B cell (primary cell): ENCODE measurements at regions not wholly inside any gene's neighbourhood (a gene's known extent, or its start where the extent isn't known, plus 50 kb on each side); places are given as distances from the start of the nearest gene placed in this dataset.

ENCODE experiments used
- ATAC-seq: fragments of 200-7000 bp; cut with Tn5 transposase; one replicate; pipeline ENCODE4 v1.10.0; 2021; ENCODE audit warnings: low read depth, mild to moderate bottlenecking, moderate number of reproducible peaks, moderate library complexity
- CTCF ChIA-PET: fragments of 350-600 bp; sonication (Branson Sonifier 250); formaldehyde crosslinking; loops from one replicate; lab custom pipeline; 2021; ENCODE audit warnings: antibody characterized with exemption, inconsistent platforms; lab: Charles Lee
- POLR2A ChIA-PET: fragments of 350-600 bp; sonication (Branson Sonifier 250); formaldehyde crosslinking; loops from one replicate; lab custom pipeline; 2021; ENCODE audit warnings: antibody characterized with exemption; lab: Charles Lee
- DNase-seq: peaks from one replicate; pipeline ENCODE4 v3.0.0; 2013
- H2AFZ ChIP-seq: 2 replicates; pipeline ENCODE4 v1.6.1; 2012; ENCODE audit warnings: mild to moderate bottlenecking, low read depth, low read length; ENCODE audit not compliant: insufficient read depth, poor library complexity, severe bottlenecking
- H3K27ac ChIP-seq, 2 donors: 1 replicate in 1 of 2; 2 replicates in 1 of 2; pipeline ENCODE4 v1.5.1; 2012 to 2013; ENCODE audit warnings: low read length in 2 of 2, mild to moderate bottlenecking in 2 of 2, moderate library complexity in 1 of 2
- H3K27me3 ChIP-seq, 4 experiments: fragments of 200-600 bp in 1 of 4; sonication (generic) in 1 of 4; replicated peaks in 1 of 4; 1 replicate in 2 of 4; 2 replicates in 2 of 4; pipeline versions ENCODE4 v1.6.1 to v1.7.0; 2013 to 2016; ENCODE audit warnings: low read length in 3 of 4, mild to moderate bottlenecking in 2 of 4, mixed read lengths in 1 of 4, moderate library complexity in 1 of 4; ENCODE audit not compliant: insufficient read depth in 4 of 4, control insufficient read depth in 3 of 4; ENCODE audit errors: control extremely low read depth in 1 of 4
- H3K36me3 ChIP-seq, 2 experiments: replicated peaks in 1 of 2; 1 replicate in 1 of 2; 2 replicates in 1 of 2; pipeline versions ENCODE4 v1.6.1 to v1.7.1; 2013; ENCODE audit warnings: low read length in 1 of 2; ENCODE audit not compliant: insufficient read depth in 2 of 2, control insufficient read depth in 1 of 2; ENCODE audit errors: control extremely low read depth in 1 of 2, extremely low read depth in 1 of 2
- H3K4me1 ChIP-seq, 2 donors: fragments of 200-600 bp in 1 of 2; sonication (generic) in 1 of 2; 1 replicate in 1 of 2; 2 replicates in 1 of 2; pipeline versions ENCODE4 v1.5.1 to v1.6.1; 2013 to 2017; ENCODE audit warnings: low read length in 2 of 2; ENCODE audit not compliant: control insufficient read depth in 2 of 2, insufficient read depth in 2 of 2
- H3K4me2 ChIP-seq: replicated peaks from 2 replicates; pipeline ENCODE3; 2012; ENCODE audit warnings: mild to moderate bottlenecking, low read depth, low read length; ENCODE audit not compliant: poor library complexity, severe bottlenecking
- H3K4me3 ChIP-seq, 5 experiments: fragments of 200-600 bp in 1 of 5; sonication (generic) in 1 of 5; 1 replicate in 3 of 5; 2 replicates in 2 of 5; pipeline versions ENCODE4 v1.5.1 to v1.7.0; 2011 to 2016; ENCODE audit warnings: low read length in 4 of 5, mild to moderate bottlenecking in 4 of 5, low read depth in 2 of 5, control low read depth in 1 of 5, moderate library complexity in 1 of 5; ENCODE audit not compliant: insufficient read depth in 1 of 5; ENCODE audit errors: control extremely low read depth in 1 of 5, extremely low read depth in 1 of 5
- H3K79me2 ChIP-seq: fragments of 200-600 bp; sonication (generic); one replicate; pipeline ENCODE4 v1.6.0; 2016; ENCODE audit warnings: low read length; ENCODE audit not compliant: control insufficient read depth, insufficient read depth
- H3K9ac ChIP-seq: fragments of 200-600 bp; sonication (generic); 2 replicates; pipeline ENCODE4 v1.6.1; 2017; ENCODE audit warnings: mild to moderate bottlenecking, low read length, moderate library complexity
- H3K9me3 ChIP-seq, 3 donors: one replicate each; pipeline versions ENCODE4 v1.6.1 to v1.7.1; 2013; ENCODE audit warnings: low read length in 2 of 3; ENCODE audit not compliant: control insufficient read depth in 2 of 3, insufficient read depth in 1 of 3; ENCODE audit errors: control extremely low read depth in 1 of 3
- H4K20me1 ChIP-seq: 2 replicates; pipeline ENCODE4 v1.6.0; 2012; ENCODE audit warnings: mild to moderate bottlenecking, low read length; ENCODE audit not compliant: insufficient read depth, control insufficient read depth, poor library complexity, severe bottlenecking
- H3K27ac Mint-ChIP-seq: one replicate; pipeline ENCODE4 v1.8.0; 2021; ENCODE audit warnings: mixed read lengths
- H3K27me3 Mint-ChIP-seq: one replicate; pipeline ENCODE4 v1.8.0; 2021; ENCODE audit warnings: mixed read lengths
- H3K4me1 Mint-ChIP-seq: one replicate; pipeline ENCODE4 v1.8.0; 2021; ENCODE audit warnings: mixed read lengths
- H3K4me3 Mint-ChIP-seq: one replicate; pipeline ENCODE4 v1.8.0; 2021; ENCODE audit warnings: mixed read lengths
- H3K9me3 Mint-ChIP-seq: one replicate; pipeline ENCODE4 v1.8.0; 2022; ENCODE audit warnings: mixed read lengths; ENCODE audit not compliant: insufficient read depth
- CTCF ChIP-seq: fragments of 200-600 bp; IDR thresholded peaks from one replicate; pipeline ENCODE4 v1.8.0; 2022; ENCODE audit warnings: antibody characterized with exemption, mild to moderate bottlenecking
- EZH2 ChIP-seq: IDR thresholded peaks from 2 replicates; pipeline ENCODE4 v1.6.1; 2012; ENCODE audit warnings: borderline replicate concordance, low read depth, mild to moderate bottlenecking, moderate library complexity, low read length; ENCODE audit not compliant: insufficient read depth, poor library complexity, severe bottlenecking
- whole genome bisulfite sequencing: methylation state at CpG from one replicate; pipeline ENCODE4 v1.1.5; 2013; ENCODE audit warnings: missing lambda C conversion rate; ENCODE audit not compliant: insufficient coverage; 5-methylcytosine and 5-hydroxymethylcytosine counted together
- intact Hi-C: fragments of 100-400 bp; cut with micrococcal nuclease; formaldehyde crosslinking; loops from one replicate; pipeline ENCODE4 v1.10.0; 2022

- WGBS, result 93% methylated on average over 3 of the region's 4 CpGs
- Histone ChIP-seq H3K27ac (no peak overlapping the region), H3K79me2 (no peaks in the 10 kb centered on the region), H2AFZ (no peak overlapping the region), H3K4me1 (peaks cover 0 to 4% of the 10 kb centered on the region in 2 donors), H3K27me3 (no peaks in the 10 kb centered on the region), H3K36me3 (no peaks in the 10 kb centered on the region), H3K4me3 (no peak overlapping the region), H3K4me2 (no peak overlapping the region), H3K9me3 (peaks cover 0 to 5% (median 0%) of the 10 kb centered on the region in 3 donors), H4K20me1 (no peaks in the 10 kb centered on the region), H3K9ac (no peak overlapping the region)
- no peak for TF ChIP-seq CTCF
- no peak for TF ChIP-seq EZH2
- ChIA-PET CTCF (no interaction called here), POLR2A (no interaction called here)
- intact Hi-C loops, result no loop called here
- Mint-ChIP-seq H3K9me3 (no peaks in the 10 kb centered on the region), H3K4me1 (peaks cover 6% of the 10 kb centered on the region), H3K4me3 (no peak overlapping the region), H3K27me3 (no peaks in the 10 kb centered on the region), H3K27ac (no peak overlapping the region)
- DNase-seq, result no peak
- ATAC-seq, result no peak
Observed at GRCh38 chr2:47636176-47636575, 65.4 kb upstream of the KCNK12 start.

- POLR2A ChIA-PET, result interaction anchor here (0.5 kb wide), 1 partner anchor 68 kb away, joined by 4 read pairs; no protein-coding TSS in a partner anchor
- H4K20me1 ChIP-seq, result no peaks in the 10 kb centered on the region
- CTCF ChIA-PET, result interaction anchor here (0.6 to 1.0 kb wide), 2 partner anchors 195 to 260 kb away, joined by 3 read pairs; no protein-coding TSS in a partner anchor
Observed at GRCh38 chr2:47632754-47633153, 62.0 kb upstream of the KCNK12 start.

More at GRCh38 chr2:47632754-47633153, 62.0 kb upstream of the KCNK12 start:
- Histone ChIP-seq H3K27ac (no peak overlapping the region), H3K9ac (no peak overlapping the region), H3K4me3 (no peak overlapping the region), H3K9me3 (no peaks in the 10 kb centered on the region), H3K36me3 (no peaks in the 10 kb centered on the region), H3K79me2 (no peaks in the 10 kb centered on the region), H3K4me2 (no peak overlapping the region), H2AFZ (no peak overlapping the region), H3K27me3 (no peaks in the 10 kb centered on the region), H3K4me1 (peaks cover 0 to 4% of the 10 kb centered on the region in 2 donors)
- WGBS, result 92% methylated on average over 3 of the region's 3 CpGs
- Mint-ChIP-seq H3K9me3 (no peaks in the 10 kb centered on the region), H3K4me3 (no peak overlapping the region), H3K27ac (no peak overlapping the region), H3K4me1 (peaks cover 5% of the 10 kb centered on the region), H3K27me3 (no peaks in the 10 kb centered on the region)
- intact Hi-C loops, result no loop called here
- ATAC-seq, result no peak
- TF ChIP-seq EZH2 (no peak), CTCF (no peak)
- DNase-seq, result no peak
